GM12864 (cell line): ENCODE measurements at regions not wholly inside any gene's neighbourhood (a gene's known extent, or its start where the extent isn't known, plus 50 kb on each side); places are given as distances from the start of the nearest gene placed in this dataset.

Experiments
- DNase-seq: peaks from one replicate; pipeline ENCODE4 v3.0.0-alpha.2; 2011; ENCODE audit warnings: low read depth
- H3K4me3 ChIP-seq: 2 replicates; pipeline ENCODE4 v1.5.1; 2011; ENCODE audit warnings: mild to moderate bottlenecking, low read depth, low read length, control low read depth
- TF ChIP-seq, protein P1 (sequence below): IDR thresholded peaks from 2 replicates; pipeline ENCODE4 v1.5.1; 2011; ENCODE audit warnings: low read depth, mild to moderate bottlenecking, moderate library complexity, low read length, control low read depth, inconsistent platforms; ENCODE audit errors: missing control alignments

DNA sequence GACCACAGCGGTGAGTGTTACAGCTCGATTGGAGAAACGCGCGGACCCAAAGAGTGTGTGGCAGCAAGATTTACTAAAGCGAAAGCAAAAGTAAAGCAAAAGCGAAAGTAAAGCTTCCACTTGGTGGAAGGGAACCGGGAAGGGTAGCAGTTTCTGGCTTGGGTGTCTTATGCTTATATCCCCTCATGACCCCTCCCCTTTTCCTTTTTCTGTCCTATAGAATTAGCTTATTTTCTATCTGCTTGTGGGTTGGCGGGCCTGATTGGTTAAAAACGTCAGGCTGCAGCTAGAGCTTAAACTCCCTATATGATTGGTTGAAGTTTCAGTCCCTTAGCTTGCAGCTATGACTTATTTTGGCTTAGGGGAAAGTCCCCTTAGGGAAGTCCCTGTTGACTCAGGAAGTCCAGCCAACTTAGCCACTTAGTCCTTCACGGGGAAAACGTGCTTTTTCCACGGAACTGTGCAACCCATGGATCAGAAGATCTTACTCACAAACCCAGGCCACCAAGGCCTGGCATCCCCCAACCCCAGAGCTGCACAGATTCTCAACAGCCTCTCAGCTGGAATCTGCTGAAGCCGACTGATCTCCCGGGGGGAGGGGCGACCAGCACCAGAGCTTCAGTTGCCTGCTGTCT is 114.2 kb upstream of the ADAMTS16 start:
- H3K4me3 ChIP-seq = no peak overlapping the region
- TF ChIP-seq, protein P1, sequence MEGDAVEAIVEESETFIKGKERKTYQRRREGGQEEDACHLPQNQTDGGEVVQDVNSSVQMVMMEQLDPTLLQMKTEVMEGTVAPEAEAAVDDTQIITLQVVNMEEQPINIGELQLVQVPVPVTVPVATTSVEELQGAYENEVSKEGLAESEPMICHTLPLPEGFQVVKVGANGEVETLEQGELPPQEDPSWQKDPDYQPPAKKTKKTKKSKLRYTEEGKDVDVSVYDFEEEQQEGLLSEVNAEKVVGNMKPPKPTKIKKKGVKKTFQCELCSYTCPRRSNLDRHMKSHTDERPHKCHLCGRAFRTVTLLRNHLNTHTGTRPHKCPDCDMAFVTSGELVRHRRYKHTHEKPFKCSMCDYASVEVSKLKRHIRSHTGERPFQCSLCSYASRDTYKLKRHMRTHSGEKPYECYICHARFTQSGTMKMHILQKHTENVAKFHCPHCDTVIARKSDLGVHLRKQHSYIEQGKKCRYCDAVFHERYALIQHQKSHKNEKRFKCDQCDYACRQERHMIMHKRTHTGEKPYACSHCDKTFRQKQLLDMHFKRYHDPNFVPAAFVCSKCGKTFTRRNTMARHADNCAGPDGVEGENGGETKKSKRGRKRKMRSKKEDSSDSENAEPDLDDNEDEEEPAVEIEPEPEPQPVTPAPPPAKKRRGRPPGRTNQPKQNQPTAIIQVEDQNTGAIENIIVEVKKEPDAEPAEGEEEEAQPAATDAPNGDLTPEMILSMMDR = no peak
- no peak for DNase-seq

DNA sequence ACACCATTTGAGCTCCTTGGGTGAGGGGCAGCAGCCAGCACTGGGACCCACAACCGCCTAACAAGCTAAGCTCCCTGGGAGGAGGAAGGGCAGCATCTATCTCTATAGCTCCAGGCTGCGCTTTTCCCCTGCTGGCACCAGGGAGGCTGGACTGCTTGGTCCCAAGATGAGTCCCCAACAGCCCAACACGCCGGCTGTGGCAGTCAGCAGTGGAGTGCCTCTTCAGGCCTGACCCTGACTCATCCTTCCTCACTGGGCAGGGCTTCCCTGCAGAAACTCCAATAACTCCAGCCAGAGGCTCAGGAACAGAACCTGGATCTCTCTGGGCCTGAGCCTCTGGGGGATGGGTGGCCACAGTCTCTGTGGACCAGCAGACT is 113.7 kb upstream of the ADAMTS16 start:
- TF ChIP-seq, protein P1 = no peak
- H3K4me3 ChIP-seq = no peak overlapping the region
- DNase-seq = no peak

DNA sequence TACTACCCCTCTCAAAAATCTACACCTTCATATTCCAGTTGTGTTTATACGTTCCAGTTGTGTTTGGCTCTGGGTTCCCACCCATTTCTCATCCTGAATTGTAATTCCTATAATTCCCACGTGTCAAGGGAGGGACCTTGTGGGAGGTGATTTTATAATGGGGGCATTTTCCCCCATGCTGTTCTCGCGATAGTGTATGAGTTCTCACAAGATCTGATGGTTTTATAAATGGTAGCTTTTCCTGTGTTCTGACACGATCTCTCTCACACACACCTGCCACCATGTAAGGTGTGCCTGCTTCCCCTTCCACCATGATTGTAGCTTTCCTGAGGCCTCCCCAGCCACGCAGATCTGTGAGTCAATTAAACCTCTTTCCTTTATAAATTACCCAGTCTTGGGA is 108.5 kb upstream of the ADAMTS16 start:
- H3K4me3 ChIP-seq = no peak overlapping the region
- TF ChIP-seq, protein P1 = no peak
- DNase-seq = no peak

DNA sequence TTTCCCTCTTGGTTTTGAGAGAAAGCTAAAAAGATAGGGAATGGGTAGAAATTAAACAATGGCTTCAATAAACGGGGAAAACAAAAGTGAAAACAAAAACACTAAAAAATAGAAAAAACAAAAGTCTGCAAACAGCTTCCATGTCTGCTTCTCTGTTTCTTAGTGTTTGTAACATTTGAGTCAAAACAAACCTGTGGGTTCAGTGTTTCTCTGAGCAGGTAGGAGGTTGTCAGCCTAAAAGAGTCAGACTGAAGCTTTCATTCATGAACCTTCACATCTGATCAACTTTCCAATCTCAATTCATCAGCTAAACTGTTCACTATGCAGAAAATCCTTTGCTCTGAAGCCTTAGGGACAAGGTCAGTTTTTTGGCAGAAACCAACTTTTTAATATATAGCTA is 102.5 kb upstream of the ADAMTS16 start:
- no peak overlapping the region for H3K4me3 ChIP-seq
- peak; percentile 10 for DNase-seq
- TF ChIP-seq, protein P1 = no peak

DNA sequence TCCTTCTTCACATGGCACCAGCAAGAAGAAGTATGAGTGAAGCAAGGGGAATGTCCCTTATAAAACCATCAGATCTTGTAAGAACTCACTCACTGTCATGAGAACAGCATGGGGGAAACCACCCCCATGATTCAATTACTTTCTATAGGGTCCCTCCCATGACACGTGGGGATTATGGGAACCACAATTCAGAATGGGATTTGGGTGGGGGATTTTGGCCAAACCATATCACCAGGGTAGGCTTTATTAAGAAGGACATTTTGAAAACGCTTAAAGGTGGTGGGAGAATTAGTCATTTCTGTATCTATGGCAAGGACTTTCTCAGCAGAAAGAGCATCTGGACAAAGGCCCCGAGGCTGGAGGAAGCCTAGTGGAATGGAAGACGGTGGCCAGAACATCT is 100.2 kb upstream of the ADAMTS16 start:
- TF ChIP-seq, protein P1 = no peak
- no peak for DNase-seq
- H3K4me3 ChIP-seq = no peak overlapping the region

DNA sequence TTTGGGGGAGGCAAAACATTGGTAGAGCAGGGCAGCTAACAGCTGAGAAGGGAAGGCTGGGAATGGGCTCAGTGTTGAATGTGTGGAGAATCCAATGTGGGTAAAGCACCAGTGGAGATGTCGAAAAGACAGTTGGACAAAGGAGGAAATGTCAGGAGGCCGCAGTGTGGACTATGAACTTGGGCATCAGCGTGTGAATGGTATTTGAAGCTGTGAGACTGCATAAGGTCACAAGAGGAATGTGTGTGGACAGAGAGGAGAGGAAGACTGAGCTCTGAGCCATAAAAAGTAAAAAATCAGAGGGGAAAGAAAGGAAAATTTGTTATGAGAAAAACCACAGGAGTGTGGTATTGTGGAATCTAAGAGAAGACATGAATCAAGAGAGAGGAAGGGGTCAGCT is 99.4 kb upstream of the ADAMTS16 start:
- H3K4me3 ChIP-seq = no peak overlapping the region
- TF ChIP-seq, protein P1 = no peak
- DNase-seq = no peak

DNA sequence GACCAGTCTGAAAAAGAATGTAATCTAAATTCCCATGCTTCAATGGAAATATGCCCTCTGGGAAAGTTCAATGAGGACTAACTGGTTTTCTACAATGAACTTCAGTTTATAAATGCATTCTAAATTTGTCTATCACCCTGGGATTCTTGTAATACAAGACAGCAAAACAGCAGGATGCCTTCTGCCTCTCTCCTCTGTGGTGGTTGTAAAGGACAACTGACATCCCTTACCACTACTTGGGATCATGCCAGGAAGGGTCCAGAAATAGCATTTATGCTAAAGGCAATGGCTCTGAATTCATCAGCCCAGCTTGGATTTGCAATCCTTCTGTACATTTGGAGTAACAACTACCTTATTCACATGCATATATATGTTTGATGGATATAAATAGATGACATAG is 97.3 kb upstream of the ADAMTS16 start:
- TF ChIP-seq, protein P1 = no peak
- H3K4me3 ChIP-seq = no peak overlapping the region
- DNase-seq = no peak
